WTC11 (cell line): ENCODE measurements at regions not wholly inside any gene's neighbourhood (a gene's known extent, or its start where the extent isn't known, plus 50 kb on each side); places are given as distances from the start of the nearest gene placed in this dataset.

Experiments used
- ATAC-seq: fragments of 200-7000 bp; cut with Tn5 transposase; 2 replicates; pipeline ENCODE4 v1.10.0; 2021; ENCODE audit warnings: mild to moderate bottlenecking, moderate library complexity
- CTCF ChIA-PET: fragments of 300-600 bp; sonication (Branson Sonifier 250); formaldehyde crosslinking; loops from one replicate; lab custom pipeline; 2021; ENCODE audit warnings: antibody characterized with exemption; lab: Charles Lee
- POLR2A ChIA-PET: fragments of 350-600 bp; sonication (Branson Sonifier 250); formaldehyde crosslinking; loops from one replicate; lab custom pipeline; 2021; ENCODE audit warnings: antibody characterized with exemption; lab: Charles Lee
- DNase-seq: peaks from one replicate; pipeline ENCODE4 v3.0.0; 2021; ENCODE audit warnings: low spot score
- H3K27ac Mint-ChIP-seq: 2 replicates; pipeline ENCODE4 v1.8.0; 2021; ENCODE audit warnings: mixed read lengths
- H3K27me3 Mint-ChIP-seq: 2 replicates; pipeline ENCODE4 v1.8.0; 2021; ENCODE audit warnings: low read depth, mild to moderate bottlenecking, moderate library complexity, mixed read lengths
- H3K36me3 Mint-ChIP-seq: 2 replicates; pipeline ENCODE4 v1.8.0; 2021; ENCODE audit warnings: mixed read lengths
- H3K4me1 Mint-ChIP-seq: 2 replicates; pipeline ENCODE4 v1.8.0; 2022; ENCODE audit warnings: mixed read lengths
- H3K4me3 Mint-ChIP-seq: 2 replicates; pipeline ENCODE4 v1.8.0; 2021; ENCODE audit warnings: mild to moderate bottlenecking, moderate library complexity, mixed read lengths
- H3K9me3 Mint-ChIP-seq: 2 replicates; pipeline ENCODE4 v1.8.0; 2021; ENCODE audit warnings: mixed read lengths
- AFF4 ChIP-seq: sonication (generic); formaldehyde crosslinking; IDR thresholded peaks from 2 replicates; pipeline ENCODE4 v1.8.1; 2023; ENCODE audit warnings: mild to moderate bottlenecking, missing genetic modification reagents, borderline replicate concordance
- ARID4B ChIP-seq: sonication (generic); formaldehyde crosslinking; IDR thresholded peaks from 2 replicates; pipeline ENCODE4 v1.8.0; 2023; ENCODE audit warnings: missing genetic modification reagents, mild to moderate bottlenecking, borderline replicate concordance
- CDX4 ChIP-seq: fragments of 250-450 bp; sonication (Bioruptor Pico); IDR thresholded peaks from 2 replicates; pipeline ENCODE4 v1.9.0; 2021; ENCODE audit warnings: moderate library complexity, mild to moderate bottlenecking, inconsistent platforms, borderline replicate concordance
- E2F1 ChIP-seq: sonication (generic); formaldehyde crosslinking; IDR thresholded peaks from 2 replicates; pipeline ENCODE4 v1.8.0; 2022; ENCODE audit warnings: mild to moderate bottlenecking, missing genetic modification reagents
- ERG ChIP-seq: fragments of 250-450 bp; sonication (Bioruptor Pico); IDR thresholded peaks from 2 replicates; pipeline ENCODE4 v1.8.0; 2021; ENCODE audit warnings: mild to moderate bottlenecking
- ESRRA ChIP-seq: sonication (generic); formaldehyde crosslinking; IDR thresholded peaks from 2 replicates; pipeline ENCODE4 v1.8.1; 2022; ENCODE audit warnings: mild to moderate bottlenecking, missing genetic modification reagents, borderline replicate concordance
- GABPB1 ChIP-seq: sonication (generic); formaldehyde crosslinking; IDR thresholded peaks from 2 replicates; pipeline ENCODE4 v1.8.1; 2023; ENCODE audit warnings: mild to moderate bottlenecking, missing genetic modification reagents
- JUN ChIP-seq: sonication (generic); formaldehyde crosslinking; IDR thresholded peaks from 2 replicates; pipeline ENCODE4 v1.8.0; 2023; ENCODE audit warnings: mild to moderate bottlenecking, missing genetic modification reagents
- MLX ChIP-seq: sonication (generic); formaldehyde crosslinking; IDR thresholded peaks from 2 replicates; pipeline ENCODE4 v1.8.1; 2023; ENCODE audit warnings: mild to moderate bottlenecking, missing genetic modification reagents, moderate library complexity
- NR1H2 ChIP-seq: sonication (generic); formaldehyde crosslinking; IDR thresholded peaks from 2 replicates; pipeline ENCODE4 v1.9.0; 2021; ENCODE audit warnings: mild to moderate bottlenecking, moderate library complexity, missing genetic modification reagents
- RELA ChIP-seq: sonication (generic); formaldehyde crosslinking; IDR thresholded peaks from 2 replicates; pipeline ENCODE4 v1.8.1; 2022; ENCODE audit warnings: missing genetic modification reagents, mild to moderate bottlenecking, borderline replicate concordance
- SOX15 ChIP-seq: fragments of 250-450 bp; sonication (Bioruptor Pico); IDR thresholded peaks from 2 replicates; pipeline ENCODE4 v1.9.0; 2021; ENCODE audit warnings: mild to moderate bottlenecking
- USF1 ChIP-seq: sonication (generic); formaldehyde crosslinking; IDR thresholded peaks from 2 replicates; pipeline ENCODE4 v1.8.0; 2022; ENCODE audit warnings: mild to moderate bottlenecking, missing genetic modification reagents
- ZBTB43 ChIP-seq: sonication (generic); formaldehyde crosslinking; IDR thresholded peaks from 2 replicates; pipeline ENCODE4 v1.8.1; 2023; ENCODE audit warnings: mild to moderate bottlenecking, missing genetic modification reagents
- ZNF232 ChIP-seq: sonication (generic); formaldehyde crosslinking; IDR thresholded peaks from 2 replicates; pipeline ENCODE4 v1.8.0; 2022; ENCODE audit warnings: mild to moderate bottlenecking, missing genetic modification reagents
- ZNF317 ChIP-seq: sonication (generic); formaldehyde crosslinking; IDR thresholded peaks from 2 replicates; pipeline ENCODE4 v1.8.1; 2023; ENCODE audit warnings: low read depth, mild to moderate bottlenecking, moderate library complexity, missing genetic modification reagents, borderline replicate concordance

- no peak for TF ChIP-seq ZBTB43 (CRISPR knock-in tag)
- TF ChIP-seq, all 79 proteins: peak for 0
Measured at GRCh38 chr3:148441191-148441590, 256.5 kb upstream of the AGTR1 start (continued).

GRCh38 chr3:148450819-148451218, 246.9 kb upstream of the AGTR1 start:
- CTCF ChIA-PET, result interaction anchor here (0.6 kb wide), 1 partner anchor 71 kb away, joined by 3 read pairs; no protein-coding TSS in a partner anchor
- H3K27me3 Mint-ChIP-seq, result no peaks in the 10 kb centered on the region
- ATAC-seq, result peak; percentile 96
- TF ChIP-seq ESRRA (CRISPR knock-in tag), result no peak
- TF ChIP-seq CDX4 (CRISPR knock-in tag), result no peak
- TF ChIP-seq USF1 (CRISPR knock-in tag), result no peak
- TF ChIP-seq GABPB1 (CRISPR knock-in tag), result no peak
- no peak for TF ChIP-seq RELA (CRISPR knock-in tag)
- no peak for TF ChIP-seq ZNF317
- TF ChIP-seq ZNF232 (CRISPR knock-in tag), result no peak
- no peak for TF ChIP-seq ERG
- no peak for TF ChIP-seq AFF4 (CRISPR knock-in tag)
- TF ChIP-seq E2F1 (CRISPR knock-in tag), result no peak
- TF ChIP-seq SOX15, result no peak
- TF ChIP-seq JUN (CRISPR knock-in tag), result no peak
- no peak for TF ChIP-seq ARID4B (CRISPR knock-in tag)
- TF ChIP-seq NR1H2 (CRISPR knock-in tag), result no peak
- TF ChIP-seq MLX (CRISPR knock-in tag), result no peak
- POLR2A ChIA-PET, result no interaction called here
- no peak overlapping the region for H3K27ac Mint-ChIP-seq
- DNase-seq, result no peak
- H3K9me3 Mint-ChIP-seq, result no peaks in the 10 kb centered on the region
- no peak overlapping the region for H3K4me3 Mint-ChIP-seq
- no peaks in the 10 kb centered on the region for H3K36me3 Mint-ChIP-seq
- H3K4me1 Mint-ChIP-seq, result peaks cover 10% of the 10 kb centered on the region
